ENCODE measurements at regions not wholly inside any gene's neighbourhood (a gene's known extent, or its start where the extent isn't known, plus 50 kb on each side); places are given as distances from the start of the nearest gene placed in this dataset.

- Histone ChIP-seq H3K27ac (no peak overlapping the region), H3K36me3 (no peaks in the 10 kb centered on the region), H3K27me3 (no peaks in the 10 kb centered on the region), H3K4me1 (no peaks in the 10 kb centered on the region), H3K4me3 (no peak overlapping the region), H3K9me3 (no peaks in the 10 kb centered on the region)
- intact Hi-C loops (cut with DNase I; ENCODE audit: low total_unique reads) (no loop called here), in situ Hi-C loops (cut with MboI; ENCODE audit: low pct_ligation_motif_present in 1 of 4, low pct_unique_long_range_greater_than_20kb in 1 of 4, low sequenced_read_pairs in 3 of 4) (no loop called here)
- no peak for TF ChIP-seq POLR2A (IDR thresholded peaks at IDR 0.05)
- TF ChIP-seq POLR2AphosphoS5 (IDR thresholded peaks at IDR 0.05): no peak
- TF ChIP-seq, protein P1, sequence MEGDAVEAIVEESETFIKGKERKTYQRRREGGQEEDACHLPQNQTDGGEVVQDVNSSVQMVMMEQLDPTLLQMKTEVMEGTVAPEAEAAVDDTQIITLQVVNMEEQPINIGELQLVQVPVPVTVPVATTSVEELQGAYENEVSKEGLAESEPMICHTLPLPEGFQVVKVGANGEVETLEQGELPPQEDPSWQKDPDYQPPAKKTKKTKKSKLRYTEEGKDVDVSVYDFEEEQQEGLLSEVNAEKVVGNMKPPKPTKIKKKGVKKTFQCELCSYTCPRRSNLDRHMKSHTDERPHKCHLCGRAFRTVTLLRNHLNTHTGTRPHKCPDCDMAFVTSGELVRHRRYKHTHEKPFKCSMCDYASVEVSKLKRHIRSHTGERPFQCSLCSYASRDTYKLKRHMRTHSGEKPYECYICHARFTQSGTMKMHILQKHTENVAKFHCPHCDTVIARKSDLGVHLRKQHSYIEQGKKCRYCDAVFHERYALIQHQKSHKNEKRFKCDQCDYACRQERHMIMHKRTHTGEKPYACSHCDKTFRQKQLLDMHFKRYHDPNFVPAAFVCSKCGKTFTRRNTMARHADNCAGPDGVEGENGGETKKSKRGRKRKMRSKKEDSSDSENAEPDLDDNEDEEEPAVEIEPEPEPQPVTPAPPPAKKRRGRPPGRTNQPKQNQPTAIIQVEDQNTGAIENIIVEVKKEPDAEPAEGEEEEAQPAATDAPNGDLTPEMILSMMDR (IDR thresholded peaks at IDR 0.05): no peak
- TF ChIP-seq EP300 (IDR thresholded peaks at IDR 0.05; ENCODE audit: low read depth): no peak
- DNase-seq: no peak
Measured at GRCh38 chr10:20443094-20443493, 454.0 kb downstream of the NEBL start.

DNA sequence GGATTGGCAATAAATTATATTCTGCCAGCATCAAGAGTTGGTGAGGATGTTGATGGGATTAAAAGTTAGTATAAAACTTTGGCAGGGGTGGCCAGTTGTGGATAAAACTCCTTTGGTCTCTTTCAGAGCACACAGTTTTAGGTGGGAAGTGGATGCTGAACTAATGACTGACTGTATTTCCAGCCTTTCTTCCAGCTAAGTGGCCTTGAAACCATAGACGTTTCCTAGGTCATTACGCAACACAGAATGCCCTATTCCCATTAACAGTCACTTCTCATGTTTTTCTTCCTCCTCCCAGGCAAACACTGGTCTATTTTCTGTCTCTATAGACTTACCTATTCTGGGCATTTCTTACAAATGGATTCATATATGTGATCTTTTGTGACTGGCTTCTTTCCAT, 467.4 kb downstream of the NEBL start:
- H3K4me3 ChIP-seq: no peak overlapping the region
- H3K4me1 ChIP-seq: no peaks in the 10 kb centered on the region
- in situ Hi-C loops (cut with MboI; ENCODE audit: low pct_ligation_motif_present in 1 of 4, low pct_unique_long_range_greater_than_20kb in 1 of 4, low sequenced_read_pairs in 3 of 4) (no loop called here), intact Hi-C loops (cut with DNase I; ENCODE audit: low total_unique reads) (no loop called here)
- H3K9me3 ChIP-seq: no peaks in the 10 kb centered on the region
- H3K27me3 ChIP-seq: no peaks in the 10 kb centered on the region
- H3K27ac ChIP-seq: no peak overlapping the region
- WGBS, 2 donors (ENCODE audit: low coverage in 1 of 2): 74 to 100% methylated on average over 1 to 2 of the region's 2 CpGs
- DNase-seq: no peak
- H3K36me3 ChIP-seq: no peaks in the 10 kb centered on the region
- TF ChIP-seq POLR2A (IDR thresholded peaks at IDR 0.05) (no peak), POLR2AphosphoS5 (IDR thresholded peaks at IDR 0.05) (no peak), EP300 (IDR thresholded peaks at IDR 0.05; ENCODE audit: low read depth) (no peak)
- TF ChIP-seq, protein P1 (IDR thresholded peaks at IDR 0.05): no peak

GRCh38 chr10:20427821-20428220, 469.3 kb downstream of the NEBL start:
- Histone ChIP-seq H3K36me3 (no peaks in the 10 kb centered on the region), H3K4me1 (no peaks in the 10 kb centered on the region), H3K4me3 (no peak overlapping the region), H3K9me3 (no peaks in the 10 kb centered on the region), H3K27ac (no peak overlapping the region), H3K27me3 (no peaks in the 10 kb centered on the region)
- no peak for DNase-seq
- intact Hi-C loops (cut with DNase I; ENCODE audit: low total_unique reads) (no loop called here), in situ Hi-C loops (cut with MboI; ENCODE audit: low pct_ligation_motif_present in 1 of 4, low pct_unique_long_range_greater_than_20kb in 1 of 4, low sequenced_read_pairs in 3 of 4) (no loop called here)
- 87 to 100% methylated on average over 1 of the region's 1 CpG for WGBS, 2 donors (ENCODE audit: low coverage in 1 of 2)
- TF ChIP-seq, protein P1 (IDR thresholded peaks at IDR 0.05): no peak
- TF ChIP-seq EP300 (IDR thresholded peaks at IDR 0.05; ENCODE audit: low read depth): no peak
- no peak for TF ChIP-seq POLR2AphosphoS5 (IDR thresholded peaks at IDR 0.05)
- TF ChIP-seq POLR2A (IDR thresholded peaks at IDR 0.05): no peak

GRCh38 chr10:20418286-20418685, 478.8 kb downstream of the NEBL start:
- intact Hi-C loops (cut with DNase I; ENCODE audit: low total_unique reads) (no loop called here), in situ Hi-C loops (cut with MboI; ENCODE audit: low pct_ligation_motif_present in 1 of 4, low pct_unique_long_range_greater_than_20kb in 1 of 4, low sequenced_read_pairs in 3 of 4) (no loop called here)
- 56 to 65% methylated on average over 3 of the region's 3 CpGs for WGBS, 2 donors (ENCODE audit: low coverage in 1 of 2)
- no peaks in the 10 kb centered on the region for H3K27me3 ChIP-seq
- H3K4me3 ChIP-seq: no peak overlapping the region
- TF ChIP-seq POLR2AphosphoS5 (IDR thresholded peaks at IDR 0.05) (no peak), POLR2A (IDR thresholded peaks at IDR 0.05) (no peak)
- H3K9me3 ChIP-seq: no peaks in the 10 kb centered on the region
- no peak overlapping the region for H3K27ac ChIP-seq
- no peaks in the 10 kb centered on the region for H3K36me3 ChIP-seq
- no peak for DNase-seq
- no peaks in the 10 kb centered on the region for H3K4me1 ChIP-seq

DNA sequence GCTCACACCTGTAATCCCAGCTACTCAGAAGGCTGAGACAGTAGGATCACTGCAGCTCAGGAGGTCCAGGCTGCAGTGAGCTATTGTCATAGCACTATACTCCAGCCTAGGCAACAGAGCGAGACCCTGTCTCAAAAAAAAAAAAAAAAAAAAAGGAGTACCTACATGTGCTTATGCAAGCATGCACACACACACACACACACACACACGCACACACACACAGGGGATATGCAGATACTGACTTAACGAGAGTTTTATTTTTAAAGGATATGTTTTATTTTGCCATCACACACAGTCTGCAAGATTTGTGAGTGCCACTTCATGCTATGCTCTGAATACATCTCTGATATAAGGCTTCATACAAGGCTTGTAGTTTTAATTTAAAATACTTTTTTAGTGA, 479.3 kb downstream of the NEBL start:
- Histone ChIP-seq H3K4me1 (no peaks in the 10 kb centered on the region), H3K36me3 (no peaks in the 10 kb centered on the region), H3K9me3 (no peaks in the 10 kb centered on the region), H3K4me3 (no peak overlapping the region), H3K27ac (no peak overlapping the region), H3K27me3 (no peaks in the 10 kb centered on the region)
- DNase-seq: no peak
- 67 to 70% methylated on average over 2 to 3 of the region's 3 CpGs for WGBS, 2 donors (ENCODE audit: low coverage in 1 of 2)
- intact Hi-C loops (cut with DNase I; ENCODE audit: low total_unique reads): no loop called here
- in situ Hi-C loops (cut with MboI; ENCODE audit: low pct_ligation_motif_present in 1 of 4, low pct_unique_long_range_greater_than_20kb in 1 of 4, low sequenced_read_pairs in 3 of 4): no loop called here
- TF ChIP-seq POLR2A (IDR thresholded peaks at IDR 0.05) (no peak), POLR2AphosphoS5 (IDR thresholded peaks at IDR 0.05) (no peak), EP300 (IDR thresholded peaks at IDR 0.05; ENCODE audit: low read depth) (no peak)
- TF ChIP-seq, protein P1 (IDR thresholded peaks at IDR 0.05): no peak
